ENCODE measurements at regions not wholly inside any gene's neighbourhood (a gene's known extent, or its start where the extent isn't known, plus 50 kb on each side); places are given as distances from the start of the nearest gene placed in this dataset.

DNA sequence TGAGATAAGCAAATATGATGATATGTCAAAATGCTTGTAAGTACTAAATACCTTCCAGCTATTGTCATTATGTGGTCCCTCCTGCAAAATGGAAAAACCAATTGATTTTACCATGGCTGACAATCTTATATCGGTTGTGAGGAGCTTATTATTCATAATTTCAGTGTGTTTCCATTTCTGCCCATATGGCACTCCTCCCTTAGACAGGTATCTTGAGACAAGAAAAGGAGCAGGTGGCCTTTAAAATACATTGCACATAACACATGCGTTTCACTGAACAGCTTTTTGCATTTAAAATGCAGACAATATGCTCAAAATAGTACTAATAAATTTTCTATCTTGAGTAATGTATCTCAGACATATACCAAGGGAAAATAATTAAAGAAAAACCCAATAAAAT is 60.2 kb upstream of the SH3RF3 start:
- Histone ChIP-seq H4K5ac (ENCODE audit: low read depth, low read length) (no peak overlapping the region), H4K8ac (ENCODE audit: low read depth in 2 of 2, low read length in 2 of 2) (no peak overlapping the region), H3K23ac (ENCODE audit: low read depth, low read length) (no peak overlapping the region), H2BK15ac (ENCODE audit: low read depth, low read length) (no peak overlapping the region), H2AK5ac (ENCODE audit: low read depth, low read length) (no peak overlapping the region), H3K9ac (ENCODE audit: low read depth, low read length) (no peak overlapping the region), H3K4me2 (ENCODE audit: low read depth, low read length) (no peak overlapping the region), H4K91ac (ENCODE audit: insufficient read depth, low read depth, low read length) (no peak overlapping the region), H3K36me3 (ENCODE audit: control insufficient read depth, insufficient read depth, low read length) (no peaks in the 10 kb centered on the region), H3K56ac (ENCODE audit: extremely low read depth, insufficient read depth, low read length) (no peak overlapping the region), H2AK9ac (replicated peaks; ENCODE audit: low read depth, low read length, poor library complexity) (no peak overlapping the region), H3K14ac (replicated peaks; ENCODE audit: low read depth, low read length) (no peak overlapping the region), H3K27ac (ENCODE audit: insufficient read depth, low read length) (no peak overlapping the region), H2BK120ac (ENCODE audit: low read depth, low read length) (no peak overlapping the region), H2BK20ac (ENCODE audit: low read depth, low read length) (no peak overlapping the region), H3K4ac (ENCODE audit: low read depth, low read length) (no peak overlapping the region), H3K18ac (ENCODE audit: low read depth, low read length) (no peak overlapping the region), H2BK5ac (ENCODE audit: low read depth, low read length, poor library complexity, severe bottlenecking) (no peak overlapping the region), H2AFZ (replicated peaks; ENCODE audit: low read length, poor library complexity) (no peak overlapping the region), H3K27me3 (ENCODE audit: control insufficient read depth, insufficient read depth, low read length) (peaks cover 41% of the 10 kb centered on the region), H3K9me3 (ENCODE audit: control insufficient read depth, insufficient read depth, low read length) (no peaks in the 10 kb centered on the region), H4K20me1 (ENCODE audit: insufficient read depth, low read length) (no peaks in the 10 kb centered on the region), H3K79me1 (ENCODE audit: low read depth in 1 of 2, low read length in 2 of 2) (no peaks in the 10 kb centered on the region), H3K9me1 (ENCODE audit: insufficient read depth, low read length) (no peaks in the 10 kb centered on the region), H3K4me3 (ENCODE audit: insufficient read depth, low read depth, low read length) (no peak overlapping the region), H3K4me1 (ENCODE audit: control insufficient read depth, insufficient read depth, low read length) (no peaks in the 10 kb centered on the region)
- ATAC-seq (ENCODE audit: low read depth) (no peak), DNase-seq (no peak)
- POLR2A ChIA-PET (ENCODE audit: unreplicated experiment), result no interaction called here
- in situ Hi-C loops (cut with MboI; ENCODE audit: low sequenced_read_pairs), result no loop called here
- no CpG with 5 or more reads among the region's 2 CpGs for WGBS, 2 experiments (ENCODE audit: extremely low coverage in 2 of 2, insufficient read length in 1 of 2)
- BruUV-seq (replicated peaks), result no TSS peak
- TF ChIP-seq RAD21 (IDR thresholded peaks at IDR 0.05; ENCODE audit: low read length), result no peak
- no peak for TF ChIP-seq ELK1 (IDR thresholded peaks at IDR 0.05; ENCODE audit: borderline replicate concordance, low read depth, low read length)
- TF ChIP-seq MAFK (IDR thresholded peaks at IDR 0.05; ENCODE audit: low read depth, low read length), result no peak
- TF ChIP-seq FOS (IDR thresholded peaks at IDR 0.05; ENCODE audit: low read depth, low read length), result no peak
- no peak for TF ChIP-seq RCOR1 (IDR thresholded peaks at IDR 0.05; ENCODE audit: insufficient replicate concordance, low read length)
- TF ChIP-seq NFE2L2 (IDR thresholded peaks at IDR 0.05; ENCODE audit: low read depth, low read length), result no peak
- TF ChIP-seq RFX5 (IDR thresholded peaks at IDR 0.05; ENCODE audit: low read depth, low read length), result no peak
- TF ChIP-seq CEBPB (IDR thresholded peaks at IDR 0.05; ENCODE audit: low read depth, low read length), result no peak
- TF ChIP-seq, protein P1, sequence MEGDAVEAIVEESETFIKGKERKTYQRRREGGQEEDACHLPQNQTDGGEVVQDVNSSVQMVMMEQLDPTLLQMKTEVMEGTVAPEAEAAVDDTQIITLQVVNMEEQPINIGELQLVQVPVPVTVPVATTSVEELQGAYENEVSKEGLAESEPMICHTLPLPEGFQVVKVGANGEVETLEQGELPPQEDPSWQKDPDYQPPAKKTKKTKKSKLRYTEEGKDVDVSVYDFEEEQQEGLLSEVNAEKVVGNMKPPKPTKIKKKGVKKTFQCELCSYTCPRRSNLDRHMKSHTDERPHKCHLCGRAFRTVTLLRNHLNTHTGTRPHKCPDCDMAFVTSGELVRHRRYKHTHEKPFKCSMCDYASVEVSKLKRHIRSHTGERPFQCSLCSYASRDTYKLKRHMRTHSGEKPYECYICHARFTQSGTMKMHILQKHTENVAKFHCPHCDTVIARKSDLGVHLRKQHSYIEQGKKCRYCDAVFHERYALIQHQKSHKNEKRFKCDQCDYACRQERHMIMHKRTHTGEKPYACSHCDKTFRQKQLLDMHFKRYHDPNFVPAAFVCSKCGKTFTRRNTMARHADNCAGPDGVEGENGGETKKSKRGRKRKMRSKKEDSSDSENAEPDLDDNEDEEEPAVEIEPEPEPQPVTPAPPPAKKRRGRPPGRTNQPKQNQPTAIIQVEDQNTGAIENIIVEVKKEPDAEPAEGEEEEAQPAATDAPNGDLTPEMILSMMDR (conservative IDR thresholded peaks at IDR 0.05; ENCODE audit: low read depth, low read length), result no peak
- TF ChIP-seq MAZ (IDR thresholded peaks at IDR 0.05; ENCODE audit: borderline replicate concordance, low read depth, low read length), result no peak
- dilution Hi-C loops (cut with HindIII; ENCODE audit: low sequenced_read_pairs, unreplicated experiment), result no loop called here
- intact Hi-C loops (cut with micrococcal nuclease), result no loop called here
- CTCF ChIA-PET, result no interaction called here

Data from IMR-90 (cell line).